ENCODE measurements at regions not wholly inside any gene's neighbourhood (a gene's known extent, or its start where the extent isn't known, plus 50 kb on each side); places are given as distances from the start of the nearest gene placed in this dataset.
"Not testable (repeated sequence)": the region's sequence is repeated elsewhere in the genome, so short reads cannot be mapped to it uniquely, and the experiment has no call there.

- not testable (repeated sequence) for DNase-seq
Measured at GRCh38 chr4:42288876-42289275, 108.4 kb upstream of the SHISA3 start.

DNA sequence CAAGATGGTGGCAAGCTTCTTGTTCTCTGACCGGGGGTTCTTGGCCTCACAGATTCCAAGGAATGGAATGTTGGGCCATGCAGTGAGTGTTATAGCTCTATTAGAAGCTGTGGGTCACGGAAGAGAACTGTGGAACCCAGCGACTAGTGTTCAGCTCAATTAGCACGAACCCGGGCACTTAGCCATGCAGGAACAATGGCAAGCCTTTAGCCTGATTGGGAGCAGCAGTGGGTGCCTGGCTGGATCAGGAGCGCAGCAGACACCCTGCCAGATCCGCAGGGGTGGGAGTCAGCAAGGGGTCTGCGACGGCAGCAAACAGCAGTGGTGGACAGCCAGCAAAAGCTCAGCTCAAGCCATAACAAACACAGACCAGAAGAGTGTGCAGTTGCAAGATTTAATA lies 105.1 kb upstream of the SHISA3 start:
- DNase-seq = not testable (repeated sequence)

DNA sequence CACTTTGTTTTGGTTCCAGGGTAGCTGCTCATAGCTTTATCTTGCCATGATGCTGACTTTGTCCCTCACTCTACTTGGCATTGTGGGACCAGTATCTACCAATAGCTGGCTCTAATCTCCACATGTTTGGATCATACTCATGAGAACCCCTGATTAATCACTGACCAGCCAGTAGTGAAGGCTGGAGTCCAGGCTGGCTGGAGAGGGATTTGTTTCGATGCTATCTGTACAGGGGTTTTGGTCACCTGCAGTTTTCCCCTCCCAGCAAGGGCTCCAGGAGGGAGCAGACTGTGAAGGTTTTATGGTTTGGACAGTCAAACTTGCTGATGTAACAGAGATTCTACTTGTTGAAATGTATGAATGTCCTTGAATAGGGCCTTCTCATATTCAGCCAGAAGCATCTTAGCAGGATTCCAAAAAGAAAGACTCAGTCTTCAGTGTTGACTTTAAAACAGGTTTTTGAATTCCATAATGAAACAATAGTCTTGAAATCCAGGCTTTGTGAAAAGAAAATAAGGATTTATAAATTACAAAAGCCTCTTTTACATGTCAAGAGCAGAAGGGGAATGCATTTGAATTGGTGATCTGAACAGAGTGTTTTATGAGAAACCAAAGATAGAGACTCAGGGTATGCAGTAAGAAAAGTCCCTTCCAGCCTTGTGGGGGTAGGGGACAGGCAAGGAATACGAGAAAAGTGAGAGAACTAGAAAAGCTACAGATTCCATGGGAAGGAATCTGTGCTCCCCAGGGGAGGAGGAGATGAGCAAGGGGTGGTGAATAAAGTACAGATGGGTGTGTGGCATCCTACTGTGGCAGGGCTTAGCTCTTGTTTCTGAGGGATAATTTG lies 103.1 kb upstream of the SHISA3 start:
- DNase-seq = no peak

GRCh38 chr4:42296196-42296595 lies 101.1 kb upstream of the SHISA3 start:
- DNase-seq = no peak

GRCh38 chr4:42302348-42302747 lies 94.9 kb upstream of the SHISA3 start:
- DNase-seq = no peak

DNA sequence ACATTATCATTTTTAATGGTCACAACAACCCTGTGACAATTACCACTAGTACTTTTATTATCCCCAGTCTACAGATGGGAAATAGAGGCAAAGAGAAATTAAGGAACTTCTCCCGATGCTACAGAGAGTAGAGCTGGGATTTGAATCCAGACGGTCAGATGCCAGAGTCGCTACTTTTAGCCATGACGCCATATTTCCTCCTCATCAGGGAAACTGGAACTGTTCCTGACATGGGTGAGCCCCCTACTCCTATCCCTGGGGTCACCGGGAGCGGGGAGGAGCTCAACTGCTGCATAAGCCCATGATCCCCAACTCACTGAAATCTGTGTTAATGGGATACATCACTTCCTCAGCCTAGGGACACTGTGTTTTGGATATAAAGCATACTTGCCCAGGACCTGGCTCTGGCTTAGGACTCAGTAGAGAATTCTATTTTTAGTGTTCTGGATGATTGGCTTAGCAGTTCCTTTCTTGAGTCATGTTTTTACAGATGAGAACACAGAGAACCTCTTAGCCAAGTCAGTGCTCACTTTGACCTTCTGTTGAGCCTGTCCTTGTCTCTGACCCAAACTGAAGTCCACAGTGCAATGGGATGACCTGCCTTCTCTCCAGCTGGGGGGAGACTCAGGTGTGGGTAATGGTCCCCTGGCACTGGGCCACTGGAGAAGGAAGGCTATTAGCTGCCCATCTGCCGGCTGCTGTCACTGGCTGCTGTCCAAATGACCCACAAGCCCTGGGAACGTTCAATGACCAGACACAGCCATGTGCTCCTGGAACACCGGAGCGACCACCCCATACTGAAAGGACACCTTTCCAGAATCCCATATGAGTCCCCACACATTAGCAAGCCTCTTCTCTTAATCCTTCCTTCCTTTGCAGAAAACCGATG lies 90.8 kb upstream of the SHISA3 start:
- no peak for DNase-seq

GRCh38 chr4:42308247-42308646 lies 89.0 kb upstream of the SHISA3 start:
- no peak for DNase-seq

DNA sequence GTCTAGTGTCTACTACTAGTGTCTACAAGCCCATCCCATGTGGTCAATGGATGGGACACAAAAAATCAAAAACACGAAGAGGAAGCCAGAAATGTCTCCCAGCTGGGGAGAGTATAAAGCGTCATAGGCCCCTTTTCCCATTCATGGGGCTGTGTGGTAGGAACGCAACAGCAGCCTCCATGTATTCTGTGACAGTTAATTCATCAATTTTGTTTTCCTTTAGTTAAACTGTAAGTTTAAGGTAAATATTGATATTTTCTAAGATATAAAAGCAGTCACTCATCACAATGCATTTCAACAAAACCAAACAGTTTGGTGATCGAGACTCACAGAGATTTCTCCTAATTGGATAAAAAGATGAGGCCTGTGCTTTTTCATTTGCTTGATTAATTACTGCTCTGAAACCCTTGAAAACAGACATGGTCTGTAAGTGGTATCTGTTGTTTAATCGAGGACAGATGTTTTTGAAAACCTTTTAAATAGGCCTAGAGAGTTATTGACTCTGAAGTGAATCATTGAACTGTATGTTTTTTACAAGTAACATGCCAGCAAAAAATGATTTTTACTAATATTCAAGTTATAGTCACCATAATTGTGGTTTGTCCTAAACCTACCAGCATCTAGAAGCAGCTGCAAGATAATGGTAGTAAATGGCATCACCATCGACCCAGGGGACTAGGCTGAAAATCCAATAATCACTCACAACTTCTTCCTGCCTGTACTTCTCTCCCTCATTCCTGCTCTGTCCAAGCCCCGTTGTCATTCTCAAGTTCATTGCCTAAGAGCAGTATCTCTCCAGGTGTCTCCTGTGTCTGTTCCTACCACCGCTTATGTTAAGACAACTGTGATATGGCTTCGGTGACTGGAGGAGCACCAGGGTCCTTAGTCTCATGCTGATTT lies 87.7 kb upstream of the SHISA3 start:
- no peak for DNase-seq

- DNase-seq = no peak
Measured at GRCh38 chr4:42310358-42310757, 86.9 kb upstream of the SHISA3 start.

GRCh38 chr4:42310806-42311205 lies 86.5 kb upstream of the SHISA3 start:
- DNase-seq = no peak

DNA sequence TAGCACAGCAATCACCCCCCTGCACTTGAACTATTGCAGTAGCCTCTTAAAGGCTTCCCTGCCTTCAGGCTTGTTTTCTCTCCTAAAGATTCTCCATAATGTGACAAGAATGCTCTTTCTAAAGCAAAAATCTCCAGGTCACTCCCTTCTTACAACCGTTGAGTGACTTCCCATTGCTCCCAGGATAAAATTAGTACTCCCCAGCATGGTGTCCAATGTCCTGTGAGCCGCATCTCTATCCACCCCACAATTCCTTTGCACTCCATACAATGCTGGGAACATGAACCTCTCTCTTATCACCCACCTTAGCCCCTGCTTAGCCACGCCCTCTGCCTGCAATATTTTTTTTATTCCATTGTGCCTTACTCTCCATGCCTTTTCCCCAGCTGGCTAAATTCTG lies 85.7 kb upstream of the SHISA3 start:
- DNase-seq = no peak

GRCh38 chr4:42313420-42313819 lies 83.9 kb upstream of the SHISA3 start:
- DNase-seq = not testable (repeated sequence)

- no peak for DNase-seq
Measured at GRCh38 chr4:42313872-42314271, 83.4 kb upstream of the SHISA3 start.

DNA sequence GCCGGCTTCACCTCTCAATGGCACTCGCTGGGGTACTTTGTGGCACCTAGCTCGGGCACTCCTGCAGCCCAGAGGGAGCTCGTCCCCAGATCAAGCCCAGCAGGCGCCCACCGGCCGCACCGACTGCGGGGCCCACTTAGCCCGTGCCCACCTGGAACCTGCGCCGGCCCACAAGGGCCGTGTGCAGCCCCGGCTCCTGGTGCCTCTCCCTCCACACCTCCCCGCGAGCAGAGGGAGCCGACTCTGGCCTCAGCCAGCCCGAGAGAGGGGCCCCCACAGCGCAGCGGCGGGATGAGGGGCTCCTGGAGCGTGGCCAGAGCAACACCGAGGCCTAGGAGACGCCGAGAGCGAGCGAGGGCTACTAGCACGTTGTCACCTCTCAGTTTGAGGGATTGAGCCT lies 82.1 kb upstream of the SHISA3 start:
- no peak for DNase-seq

DNA sequence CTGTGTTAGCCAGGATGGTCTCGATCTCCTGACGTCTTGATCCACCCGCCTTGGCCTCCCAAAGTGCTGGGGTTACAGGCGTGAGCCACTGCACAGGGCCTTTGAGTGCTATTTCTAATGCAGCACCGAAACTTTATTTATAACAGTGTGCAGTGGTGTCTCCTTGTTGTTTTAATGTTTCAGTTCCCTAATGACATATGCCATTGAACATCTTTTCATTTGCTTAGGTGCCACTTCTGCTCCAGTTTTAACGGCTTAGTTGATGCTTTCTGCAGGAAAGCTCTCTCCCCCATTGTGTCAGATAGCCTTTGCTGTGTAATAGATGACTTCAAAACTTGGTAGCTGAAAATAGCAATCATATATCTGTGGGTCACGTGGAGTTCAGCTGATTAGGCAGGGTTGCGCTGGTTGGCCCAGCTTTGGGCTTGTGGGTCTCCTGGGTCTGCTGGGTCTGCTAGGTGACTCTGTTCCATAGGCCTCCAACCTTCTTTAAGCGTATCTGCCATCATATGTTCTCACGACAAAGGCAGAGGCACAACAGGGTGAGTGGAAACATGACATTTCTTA lies 76.4 kb upstream of the SHISA3 start:
- DNase-seq = no peak

- no peak for DNase-seq
Measured at GRCh38 chr4:42326040-42326439, 71.2 kb upstream of the SHISA3 start.

- no peak for DNase-seq
Measured at GRCh38 chr4:42326524-42326923, 70.8 kb upstream of the SHISA3 start.

- no peak for DNase-seq
Measured at GRCh38 chr4:42327323-42327722, 70.0 kb upstream of the SHISA3 start.

DNA sequence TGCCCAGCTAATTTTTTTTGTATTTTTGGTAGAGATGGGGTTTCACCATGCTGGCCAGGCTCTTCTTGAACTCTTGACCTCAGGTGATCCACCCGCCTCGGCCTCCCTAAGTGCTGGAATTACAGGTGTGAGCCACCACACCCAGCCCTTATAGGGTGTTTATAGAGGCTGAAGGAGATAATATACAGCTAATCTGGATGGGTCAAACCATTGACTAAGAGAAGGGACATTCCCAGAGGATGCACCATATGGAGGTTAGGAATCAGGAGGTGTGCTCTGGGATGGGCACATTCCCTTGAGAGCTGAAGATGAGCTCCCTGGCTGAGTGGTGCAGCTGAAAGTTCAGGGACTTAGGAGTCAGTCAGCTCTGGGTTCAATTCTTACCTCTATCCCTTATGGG lies 68.3 kb upstream of the SHISA3 start:
- DNase-seq = no peak

GRCh38 chr4:42329421-42329820 lies 67.9 kb upstream of the SHISA3 start:
- DNase-seq = no peak

GRCh38 chr4:42330002-42330592 lies 67.2 kb upstream of the SHISA3 start:
- DNase-seq = no peak

DNA sequence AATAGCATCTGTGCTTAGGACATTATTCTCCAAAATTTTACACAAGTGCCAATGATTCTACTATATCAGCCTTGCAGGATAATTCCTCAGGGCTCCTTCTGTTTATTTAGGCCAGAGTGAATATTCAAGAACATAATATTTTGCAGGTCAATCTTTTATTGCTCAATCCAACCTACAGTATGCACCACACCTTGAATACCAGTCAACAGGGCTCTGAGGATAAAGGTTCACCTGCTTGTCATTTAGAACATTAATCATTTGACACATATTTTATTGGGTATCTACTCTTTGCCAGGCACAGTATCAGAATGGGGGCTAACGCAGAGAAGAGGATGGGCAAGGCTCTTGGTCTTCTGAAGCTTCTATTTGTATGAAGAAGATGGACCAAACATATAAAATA lies 66.2 kb upstream of the SHISA3 start:
- DNase-seq = no peak
